NAMALWA (cell line): ENCODE measurements at regions not wholly inside any gene's neighbourhood (a gene's known extent, or its start where the extent isn't known, plus 50 kb on each side); places are given as distances from the start of the nearest gene placed in this dataset.

Experiments
- DNase-seq: peaks from one replicate; pipeline ENCODE4 v3.0.0-alpha.2; 2015; ENCODE audit warnings: low spot score

DNA sequence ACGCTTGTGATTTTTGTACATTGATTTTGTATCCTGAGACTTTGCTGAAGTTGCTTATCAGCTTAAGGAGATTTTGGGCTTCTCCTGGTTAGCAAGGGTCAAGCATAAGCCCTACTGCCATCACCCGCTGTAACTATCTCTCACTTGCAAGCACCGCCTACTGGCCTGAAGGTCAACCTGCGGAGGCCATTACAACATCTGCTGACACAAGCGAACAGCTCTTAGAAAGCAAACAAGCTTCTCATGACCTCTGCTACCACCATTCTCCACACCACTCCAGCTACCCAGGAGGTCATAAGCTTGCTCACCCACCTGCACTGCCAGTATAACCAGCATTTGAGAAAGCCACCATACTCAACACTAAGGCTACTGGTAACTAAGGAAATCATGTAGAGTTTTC lies 288.4 kb upstream of the KIRREL3 start:
- no peak for DNase-seq

- no peak for DNase-seq
Observed at GRCh38 chr11:127281534-127281933, 281.0 kb upstream of the KIRREL3 start.

- DNase-seq, result no peak
Observed at GRCh38 chr11:127275774-127276173, 275.2 kb upstream of the KIRREL3 start.

- DNase-seq, result no peak
Observed at GRCh38 chr11:127274328-127274676, 273.7 kb upstream of the KIRREL3 start.

- DNase-seq, result no peak
Observed at GRCh38 chr11:127273593-127274327, 273.2 kb upstream of the KIRREL3 start.

GRCh38 chr11:127270851-127271250 lies 270.3 kb upstream of the KIRREL3 start:
- no peak for DNase-seq

GRCh38 chr11:127269911-127270310 lies 269.3 kb upstream of the KIRREL3 start:
- DNase-seq, result no peak

DNA sequence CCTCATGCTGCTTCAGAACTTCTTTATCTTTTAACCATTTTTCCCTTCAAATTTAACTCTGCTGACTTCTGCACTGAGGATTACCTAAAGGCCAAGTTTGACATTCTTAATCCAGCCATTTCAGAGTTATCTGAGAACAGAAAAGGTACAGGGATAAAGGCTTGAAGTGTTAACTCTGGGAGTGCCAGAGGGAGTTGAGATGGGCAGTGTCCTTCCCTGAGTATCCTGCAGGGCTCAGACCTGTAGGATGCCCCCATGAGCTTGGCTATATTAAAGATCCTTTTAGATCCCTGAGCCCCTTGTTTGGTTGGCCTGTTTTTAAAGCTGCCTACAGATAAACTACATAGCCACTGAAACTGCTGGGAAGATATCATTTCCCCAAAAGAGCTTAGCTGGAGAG lies 268.4 kb upstream of the KIRREL3 start:
- no peak for DNase-seq

- DNase-seq, result no peak
Observed at GRCh38 chr11:127268521-127268920, 268.0 kb upstream of the KIRREL3 start.

DNA sequence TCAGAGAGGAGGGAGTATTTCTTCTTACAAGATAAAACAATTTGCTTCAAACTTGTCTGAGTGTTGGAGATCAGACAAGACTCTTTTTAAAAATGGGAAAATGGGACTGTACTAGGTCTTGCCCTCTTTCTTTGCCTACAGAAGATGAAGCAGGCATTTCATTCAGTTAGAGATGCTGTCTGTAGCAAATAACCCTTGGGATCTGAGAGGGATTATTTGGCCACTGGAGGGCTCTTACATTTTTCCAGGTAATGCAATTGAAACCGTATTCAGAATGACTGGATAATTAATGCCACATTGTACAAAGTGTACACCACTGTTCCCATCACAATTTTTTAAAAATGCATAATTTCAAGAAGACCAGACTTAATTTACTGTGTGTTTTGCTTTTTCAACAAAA lies 258.5 kb upstream of the KIRREL3 start:
- no peak for DNase-seq

DNA sequence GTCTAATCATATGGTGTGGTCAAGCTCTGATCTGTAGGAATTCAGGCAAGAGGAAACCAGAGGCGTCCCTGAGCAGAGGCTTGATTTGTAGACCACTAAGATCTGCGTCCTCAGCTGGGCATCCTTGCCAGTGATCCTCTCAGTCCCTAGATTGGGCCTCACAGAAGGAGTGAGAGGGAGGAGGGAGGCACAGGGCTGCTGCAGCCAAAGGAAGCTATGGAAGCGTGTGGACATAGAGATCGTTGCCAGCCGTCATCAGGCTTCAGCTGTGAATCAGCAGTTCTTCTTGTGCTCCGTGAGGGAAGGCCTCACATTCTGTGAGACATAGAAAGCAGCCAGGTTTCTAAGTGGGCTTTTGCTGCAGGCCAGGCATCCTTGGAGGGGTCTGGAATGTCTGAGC lies 254.6 kb upstream of the KIRREL3 start:
- DNase-seq, result no peak

DNA sequence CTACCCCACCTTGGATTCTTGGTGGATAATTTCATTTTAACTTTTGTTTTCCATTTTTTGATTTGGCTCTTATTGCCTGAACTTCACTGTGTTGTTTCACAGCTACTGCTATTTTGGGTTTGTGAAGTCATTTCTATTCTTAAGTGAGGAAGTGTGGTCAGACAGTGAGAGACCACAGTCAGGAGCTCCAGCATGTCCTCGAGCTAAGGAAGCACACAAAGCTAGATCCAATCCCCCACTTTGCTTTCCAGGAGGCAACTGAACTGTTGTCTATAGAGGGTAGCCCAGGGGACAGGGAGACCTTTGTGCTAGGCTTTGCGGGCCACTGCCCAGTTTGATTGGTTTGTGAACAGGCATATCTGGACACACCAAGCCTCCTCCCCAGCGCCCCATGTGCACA lies 251.8 kb upstream of the KIRREL3 start:
- no peak for DNase-seq

DNA sequence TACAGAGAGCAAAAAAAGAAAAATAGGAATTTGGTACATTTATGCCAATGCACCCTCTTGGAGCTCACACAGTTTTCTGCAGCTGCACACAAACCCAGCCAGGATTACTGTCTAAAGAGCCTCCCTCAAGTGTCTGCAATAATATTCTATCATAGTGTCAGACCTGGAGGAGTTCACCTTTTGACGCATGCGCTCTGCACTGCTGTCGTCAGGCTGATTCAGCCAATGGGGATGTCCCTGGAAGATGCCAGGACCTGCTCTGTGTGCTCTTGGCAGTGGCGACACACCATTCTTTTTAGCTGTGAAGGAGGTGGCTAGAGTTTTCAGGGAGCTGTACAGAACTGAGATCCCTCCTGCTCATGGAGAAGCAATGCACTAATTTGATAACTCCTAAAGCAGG lies 249.0 kb upstream of the KIRREL3 start:
- DNase-seq, result no peak

GRCh38 chr11:127248476-127248875 lies 247.9 kb upstream of the KIRREL3 start:
- DNase-seq, result no peak

GRCh38 chr11:127247261-127247851 lies 246.8 kb upstream of the KIRREL3 start:
- peak; percentile 3 for DNase-seq

GRCh38 chr11:127242676-127243075 lies 242.1 kb upstream of the KIRREL3 start:
- no peak for DNase-seq

DNA sequence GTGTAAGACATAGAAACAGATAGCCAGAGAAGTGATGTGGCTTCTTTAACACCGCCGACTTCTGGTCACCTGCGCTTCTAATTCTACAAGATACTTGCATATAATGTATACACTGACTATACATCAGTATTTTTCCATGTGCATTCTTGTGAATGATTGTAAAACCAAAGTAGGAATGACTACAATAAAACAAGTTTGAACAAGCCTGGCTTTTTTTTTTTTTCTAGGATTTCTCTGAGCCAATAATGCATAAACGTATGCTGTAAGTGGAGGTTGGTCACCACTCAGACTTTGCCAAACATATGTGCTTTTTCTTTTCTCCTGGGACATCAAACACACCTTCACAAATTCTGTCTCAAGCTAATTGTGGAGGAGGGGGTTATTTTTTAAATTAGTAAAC lies 237.8 kb upstream of the KIRREL3 start:
- DNase-seq, result no peak

DNA sequence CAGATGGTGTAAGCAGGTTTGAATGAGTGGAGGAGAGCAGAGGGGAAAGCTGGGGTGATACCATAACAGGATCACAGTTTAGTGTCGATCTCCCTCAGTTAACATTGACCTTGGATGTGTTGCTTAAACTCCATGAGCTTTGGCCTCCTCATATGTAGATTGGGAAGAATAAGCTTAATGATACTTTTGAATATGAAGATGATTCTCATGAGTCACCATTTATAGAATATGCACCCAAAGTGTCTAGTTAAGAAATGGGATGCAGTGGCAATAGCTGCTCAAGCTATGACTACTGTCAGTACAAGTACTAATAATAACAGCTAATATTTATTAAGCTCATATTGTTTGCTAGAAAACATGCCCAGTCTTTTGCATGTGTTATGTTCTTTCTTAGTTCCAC lies 236.2 kb upstream of the KIRREL3 start:
- no peak for DNase-seq

GRCh38 chr11:127233998-127234397 lies 233.4 kb upstream of the KIRREL3 start:
- DNase-seq, result no peak

DNA sequence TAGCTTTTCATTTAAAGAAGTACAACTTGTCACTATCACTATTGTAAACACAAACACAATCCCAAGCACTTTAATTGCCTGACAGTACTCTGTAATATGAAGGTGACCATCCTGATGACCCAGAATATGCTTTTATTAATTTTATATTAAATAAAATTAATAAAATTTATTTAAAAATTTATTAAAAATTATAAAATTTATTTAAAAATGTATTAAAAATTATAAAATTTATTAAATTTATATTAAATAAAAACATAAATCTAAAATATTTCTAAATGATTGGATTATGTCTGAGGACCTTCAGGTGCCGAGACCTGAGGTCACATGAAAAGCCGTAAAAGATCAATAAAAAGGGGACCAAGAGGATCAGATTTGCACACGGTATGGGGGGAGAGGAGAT lies 229.8 kb upstream of the KIRREL3 start:
- no peak for DNase-seq

DNA sequence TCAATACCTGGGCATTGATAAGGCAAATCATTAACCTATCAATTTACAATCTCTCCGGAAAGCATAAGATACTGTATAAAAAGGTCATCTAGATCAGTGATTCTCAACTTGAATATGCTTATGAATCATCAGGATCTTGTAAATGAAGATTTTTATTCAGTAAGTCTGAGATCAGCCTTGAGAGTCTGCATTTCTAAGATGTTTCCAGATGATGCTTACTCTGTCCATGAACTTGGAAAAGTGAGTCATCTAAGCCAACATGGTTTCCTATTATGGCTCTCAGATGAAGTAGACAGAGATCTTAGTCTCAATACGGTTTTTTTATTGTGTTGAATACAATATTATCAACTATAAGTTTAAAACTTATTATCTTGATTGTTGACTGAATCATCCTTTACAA lies 226.4 kb upstream of the KIRREL3 start:
- no peak for DNase-seq

DNA sequence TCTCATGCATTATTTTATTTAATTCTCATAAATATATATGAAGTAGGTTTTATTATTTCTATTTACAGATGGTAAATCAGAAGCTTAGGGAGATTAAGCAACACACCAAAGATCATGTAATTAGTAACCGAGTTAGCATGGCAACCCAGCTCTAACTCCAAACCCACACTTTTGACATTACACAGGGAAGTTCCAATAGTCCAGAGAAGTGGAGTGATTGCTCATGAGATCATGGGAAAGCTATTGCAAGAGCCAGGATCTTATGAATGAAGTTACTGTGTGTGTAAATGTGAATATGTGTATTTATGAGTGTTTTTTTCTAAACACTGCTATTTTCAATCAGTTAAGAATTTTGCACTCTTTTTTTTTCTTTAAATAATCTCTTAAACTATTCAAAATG lies 225.8 kb upstream of the KIRREL3 start:
- no peak for DNase-seq

DNA sequence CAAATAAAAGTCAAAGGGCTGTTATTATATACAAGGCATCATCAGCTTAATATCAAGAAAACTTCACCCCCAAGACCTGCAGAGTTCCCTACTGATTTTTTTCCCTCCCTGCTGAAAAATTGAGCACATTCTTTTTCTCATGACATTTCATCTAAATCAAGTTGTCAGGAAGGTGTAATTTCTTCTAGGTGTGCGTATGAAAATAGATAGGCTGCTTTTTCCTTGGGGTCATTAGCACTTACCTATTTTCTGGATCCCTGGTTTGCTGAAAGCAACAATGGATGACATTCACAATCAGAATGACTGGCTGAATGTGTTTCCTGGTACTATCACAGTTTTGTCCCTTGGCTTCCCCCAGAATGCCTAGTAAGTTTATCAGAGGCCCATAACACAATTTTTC lies 225.0 kb upstream of the KIRREL3 start:
- DNase-seq, result no peak

- DNase-seq, result no peak
Observed at GRCh38 chr11:127224276-127224675, 223.7 kb upstream of the KIRREL3 start.
